ENCODE measurements at regions not wholly inside any gene's neighbourhood (a gene's known extent, or its start where the extent isn't known, plus 50 kb on each side); places are given as distances from the start of the nearest gene placed in this dataset.

- TF ChIP-seq, protein P1, sequence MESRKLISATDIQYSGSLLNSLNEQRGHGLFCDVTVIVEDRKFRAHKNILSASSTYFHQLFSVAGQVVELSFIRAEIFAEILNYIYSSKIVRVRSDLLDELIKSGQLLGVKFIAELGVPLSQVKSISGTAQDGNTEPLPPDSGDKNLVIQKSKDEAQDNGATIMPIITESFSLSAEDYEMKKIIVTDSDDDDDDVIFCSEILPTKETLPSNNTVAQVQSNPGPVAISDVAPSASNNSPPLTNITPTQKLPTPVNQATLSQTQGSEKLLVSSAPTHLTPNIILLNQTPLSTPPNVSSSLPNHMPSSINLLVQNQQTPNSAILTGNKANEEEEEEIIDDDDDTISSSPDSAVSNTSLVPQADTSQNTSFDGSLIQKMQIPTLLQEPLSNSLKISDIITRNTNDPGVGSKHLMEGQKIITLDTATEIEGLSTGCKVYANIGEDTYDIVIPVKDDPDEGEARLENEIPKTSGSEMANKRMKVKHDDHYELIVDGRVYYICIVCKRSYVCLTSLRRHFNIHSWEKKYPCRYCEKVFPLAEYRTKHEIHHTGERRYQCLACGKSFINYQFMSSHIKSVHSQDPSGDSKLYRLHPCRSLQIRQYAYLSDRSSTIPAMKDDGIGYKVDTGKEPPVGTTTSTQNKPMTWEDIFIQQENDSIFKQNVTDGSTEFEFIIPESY (IDR thresholded peaks at IDR 0.05), result no peak
- no peak for TF ChIP-seq SP1 (IDR thresholded peaks at IDR 0.05)
- TF ChIP-seq, protein P2, sequence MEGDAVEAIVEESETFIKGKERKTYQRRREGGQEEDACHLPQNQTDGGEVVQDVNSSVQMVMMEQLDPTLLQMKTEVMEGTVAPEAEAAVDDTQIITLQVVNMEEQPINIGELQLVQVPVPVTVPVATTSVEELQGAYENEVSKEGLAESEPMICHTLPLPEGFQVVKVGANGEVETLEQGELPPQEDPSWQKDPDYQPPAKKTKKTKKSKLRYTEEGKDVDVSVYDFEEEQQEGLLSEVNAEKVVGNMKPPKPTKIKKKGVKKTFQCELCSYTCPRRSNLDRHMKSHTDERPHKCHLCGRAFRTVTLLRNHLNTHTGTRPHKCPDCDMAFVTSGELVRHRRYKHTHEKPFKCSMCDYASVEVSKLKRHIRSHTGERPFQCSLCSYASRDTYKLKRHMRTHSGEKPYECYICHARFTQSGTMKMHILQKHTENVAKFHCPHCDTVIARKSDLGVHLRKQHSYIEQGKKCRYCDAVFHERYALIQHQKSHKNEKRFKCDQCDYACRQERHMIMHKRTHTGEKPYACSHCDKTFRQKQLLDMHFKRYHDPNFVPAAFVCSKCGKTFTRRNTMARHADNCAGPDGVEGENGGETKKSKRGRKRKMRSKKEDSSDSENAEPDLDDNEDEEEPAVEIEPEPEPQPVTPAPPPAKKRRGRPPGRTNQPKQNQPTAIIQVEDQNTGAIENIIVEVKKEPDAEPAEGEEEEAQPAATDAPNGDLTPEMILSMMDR (IDR thresholded peaks at IDR 0.05; ENCODE audit: low read depth, low read length, missing input control), result no peak
- no peak for TF ChIP-seq NR2F2 (IDR thresholded peaks at IDR 0.05)
- TF ChIP-seq REST (IDR thresholded peaks at IDR 0.05), result no peak
- TF ChIP-seq HNF4A (conservative IDR thresholded peaks at IDR 0.05), result no peak
- no peak for TF ChIP-seq GABPA (IDR thresholded peaks at IDR 0.05 in 1 of 2, conservative IDR thresholded peaks at IDR 0.05 in 1 of 2)
- TF ChIP-seq RXRA (IDR thresholded peaks at IDR 0.05), result no peak
- no peak for TF ChIP-seq FOXA1 (IDR thresholded peaks at IDR 0.05)
- no peak for TF ChIP-seq HNF4G (IDR thresholded peaks at IDR 0.05)
- TF ChIP-seq TAF1 (conservative IDR thresholded peaks at IDR 0.05), result no peak
- TF ChIP-seq EGR1 (IDR thresholded peaks at IDR 0.05; ENCODE audit: low read depth in 2 of 2), result no peak
- TF ChIP-seq, protein P3, sequence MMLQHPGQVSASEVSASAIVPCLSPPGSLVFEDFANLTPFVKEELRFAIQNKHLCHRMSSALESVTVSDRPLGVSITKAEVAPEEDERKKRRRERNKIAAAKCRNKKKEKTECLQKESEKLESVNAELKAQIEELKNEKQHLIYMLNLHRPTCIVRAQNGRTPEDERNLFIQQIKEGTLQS (IDR thresholded peaks at IDR 0.05), result no peak
- no peak for TF ChIP-seq YY1 (IDR thresholded peaks at IDR 0.05)
- no peak for TF ChIP-seq FOXA2 (IDR thresholded peaks at IDR 0.05)
- TF ChIP-seq, protein P4, sequence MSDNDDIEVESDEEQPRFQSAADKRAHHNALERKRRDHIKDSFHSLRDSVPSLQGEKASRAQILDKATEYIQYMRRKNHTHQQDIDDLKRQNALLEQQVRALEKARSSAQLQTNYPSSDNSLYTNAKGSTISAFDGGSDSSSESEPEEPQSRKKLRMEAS (IDR thresholded peaks at IDR 0.05), result no peak
- Histone ChIP-seq H3K4me3 (ENCODE audit: low read depth in 1 of 3, low read length in 3 of 3) (no peak overlapping the region), H3K27ac (ENCODE audit: low read depth in 1 of 2, low read length in 2 of 2) (no peak overlapping the region), H3K4me1 (ENCODE audit: control insufficient read depth in 4 of 4, insufficient read depth in 4 of 4, low read length in 3 of 4) (no peaks in the 10 kb centered on the region), H3K9me3 (ENCODE audit: control insufficient read depth in 4 of 4, low read length in 3 of 4) (no peaks in the 10 kb centered on the region), H3K36me3 (ENCODE audit: control insufficient read depth in 4 of 4, insufficient read depth in 3 of 4, low read depth in 1 of 4, low read length in 3 of 4) (no peaks in the 10 kb centered on the region), H3K27me3 (ENCODE audit: control insufficient read depth in 4 of 4, insufficient read depth in 4 of 4, low read length in 3 of 4) (peaks cover 0 to 2% (median 0%) of the 10 kb centered on the region in 4 donors), H3K9ac (ENCODE audit: low read depth in 1 of 2, low read length in 2 of 2) (no peak overlapping the region)
- no peak for DNase-seq (ENCODE audit: low spot score)
- WGBS, result 88% methylated on average over 3 of the region's 3 CpGs
These were observed 312.5 kb downstream of the GRIN2B start for GRCh38 chr12:13668880-13669279.

DNA sequence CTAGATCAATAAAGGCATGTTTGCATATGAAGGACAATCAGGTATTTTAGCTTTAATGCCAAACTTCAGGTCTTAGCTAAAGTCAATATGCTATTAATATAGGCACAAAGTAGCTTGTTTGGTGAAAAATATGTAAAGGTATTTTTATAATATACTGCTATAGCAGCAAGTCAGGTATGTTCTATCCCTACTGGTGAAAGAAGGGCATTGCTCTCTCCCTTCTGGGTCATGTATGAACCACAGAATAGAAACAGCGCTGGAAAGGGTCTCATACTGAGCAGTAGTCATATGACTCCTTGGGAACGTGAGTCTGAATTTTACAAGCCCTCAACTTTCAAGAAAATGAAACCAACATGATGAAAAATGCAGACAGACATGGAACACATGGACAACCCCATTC, 314.6 kb downstream of the GRIN2B start:
- Histone ChIP-seq H3K27me3 (ENCODE audit: control insufficient read depth in 4 of 4, insufficient read depth in 4 of 4, low read length in 3 of 4) (peaks cover 0 to 2% (median 0%) of the 10 kb centered on the region in 4 donors), H3K27ac (ENCODE audit: low read depth in 1 of 2, low read length in 2 of 2) (no peak overlapping the region), H3K9ac (ENCODE audit: low read depth in 1 of 2, low read length in 2 of 2) (no peak overlapping the region), H3K36me3 (ENCODE audit: control insufficient read depth in 4 of 4, insufficient read depth in 3 of 4, low read depth in 1 of 4, low read length in 3 of 4) (no peaks in the 10 kb centered on the region), H3K4me3 (ENCODE audit: low read depth in 1 of 3, low read length in 3 of 3) (no peak overlapping the region), H3K9me3 (ENCODE audit: control insufficient read depth in 4 of 4, low read length in 3 of 4) (no peaks in the 10 kb centered on the region), H3K4me1 (ENCODE audit: control insufficient read depth in 4 of 4, insufficient read depth in 4 of 4, low read length in 3 of 4) (no peaks in the 10 kb centered on the region)
- no peak for DNase-seq (ENCODE audit: low spot score)
- 81% methylated on average over 2 of the region's 2 CpGs for WGBS
- TF ChIP-seq, protein P1 (IDR thresholded peaks at IDR 0.05), result no peak
- TF ChIP-seq JUND (IDR thresholded peaks at IDR 0.05), result no peak
- TF ChIP-seq, protein P2 (IDR thresholded peaks at IDR 0.05; ENCODE audit: low read depth, low read length, missing input control), result no peak
- no peak for TF ChIP-seq HNF4A (conservative IDR thresholded peaks at IDR 0.05)
- TF ChIP-seq SP1 (IDR thresholded peaks at IDR 0.05), result no peak
- TF ChIP-seq, protein P3 (IDR thresholded peaks at IDR 0.05), result no peak
- TF ChIP-seq, protein P4 (IDR thresholded peaks at IDR 0.05), result no peak
- TF ChIP-seq YY1 (IDR thresholded peaks at IDR 0.05), result no peak
- TF ChIP-seq FOXA1 (IDR thresholded peaks at IDR 0.05), result no peak
- TF ChIP-seq EGR1 (IDR thresholded peaks at IDR 0.05; ENCODE audit: low read depth in 2 of 2), result no peak
- no peak for TF ChIP-seq TAF1 (conservative IDR thresholded peaks at IDR 0.05)
- no peak for TF ChIP-seq NR2F2 (IDR thresholded peaks at IDR 0.05)
- TF ChIP-seq FOXA2 (IDR thresholded peaks at IDR 0.05), result no peak
- TF ChIP-seq RXRA (IDR thresholded peaks at IDR 0.05), result no peak

Data from liver (tissue), 8 donors.